Neural cell (in vitro differentiated cells): ENCODE measurements at regions not wholly inside any gene's neighbourhood (a gene's known extent, or its start where the extent isn't known, plus 50 kb on each side); places are given as distances from the start of the nearest gene placed in this dataset.

Source experiments
- CTCF ChIP-seq: fragments of 450-650 bp; IDR thresholded peaks from 2 replicates; pipeline ENCODE4 v1.5.1; 2014; ENCODE audit warnings: antibody characterized with exemption, mild to moderate bottlenecking, moderate library complexity; ENCODE audit not compliant: poor library complexity, severe bottlenecking
- EZH2 ChIP-seq: fragments of 200-600, 300-800 bp; shearing (Covaris generic), sonication (generic); IDR thresholded peaks from 2 replicates; pipeline ENCODE4 v1.6.1; 2014; ENCODE audit warnings: antibody characterized with exemption, low read length, borderline replicate concordance, mild to moderate bottlenecking; ENCODE audit not compliant: insufficient read depth, poor library complexity, severe bottlenecking
- POLR2AphosphoS5 ChIP-seq: IDR thresholded peaks from 2 replicates; pipeline ENCODE4 v1.6.1; 2012
- RAD21 ChIP-seq: fragments of 450-650 bp; conservative IDR thresholded peaks from 2 replicates; pipeline ENCODE4 v1.6.1; 2014; ENCODE audit warnings: antibody characterized with exemption, mild to moderate bottlenecking, moderate library complexity
- SMC3 ChIP-seq: fragments of 450-650 bp; conservative IDR thresholded peaks from 2 replicates; pipeline ENCODE4 v1.6.1; 2014; ENCODE audit warnings: antibody characterized with exemption, mild to moderate bottlenecking, moderate library complexity; ENCODE audit not compliant: poor library complexity
- TAF1 ChIP-seq: IDR thresholded peaks from 2 replicates; pipeline ENCODE4 v1.6.1; 2012; ENCODE audit warnings: low read depth
- TF ChIP-seq, protein P1 (sequence below): IDR thresholded peaks from 2 replicates; pipeline ENCODE4 v1.6.1; 2012; ENCODE audit warnings: borderline replicate concordance

GRCh38 chr10:57141708-57142107, 780.6 kb upstream of the ZWINT start:
- TF ChIP-seq CTCF (no peak), RAD21 (no peak), POLR2AphosphoS5 (no peak), SMC3 (no peak), TAF1 (no peak), EZH2 (no peak)
- TF ChIP-seq, protein P1, sequence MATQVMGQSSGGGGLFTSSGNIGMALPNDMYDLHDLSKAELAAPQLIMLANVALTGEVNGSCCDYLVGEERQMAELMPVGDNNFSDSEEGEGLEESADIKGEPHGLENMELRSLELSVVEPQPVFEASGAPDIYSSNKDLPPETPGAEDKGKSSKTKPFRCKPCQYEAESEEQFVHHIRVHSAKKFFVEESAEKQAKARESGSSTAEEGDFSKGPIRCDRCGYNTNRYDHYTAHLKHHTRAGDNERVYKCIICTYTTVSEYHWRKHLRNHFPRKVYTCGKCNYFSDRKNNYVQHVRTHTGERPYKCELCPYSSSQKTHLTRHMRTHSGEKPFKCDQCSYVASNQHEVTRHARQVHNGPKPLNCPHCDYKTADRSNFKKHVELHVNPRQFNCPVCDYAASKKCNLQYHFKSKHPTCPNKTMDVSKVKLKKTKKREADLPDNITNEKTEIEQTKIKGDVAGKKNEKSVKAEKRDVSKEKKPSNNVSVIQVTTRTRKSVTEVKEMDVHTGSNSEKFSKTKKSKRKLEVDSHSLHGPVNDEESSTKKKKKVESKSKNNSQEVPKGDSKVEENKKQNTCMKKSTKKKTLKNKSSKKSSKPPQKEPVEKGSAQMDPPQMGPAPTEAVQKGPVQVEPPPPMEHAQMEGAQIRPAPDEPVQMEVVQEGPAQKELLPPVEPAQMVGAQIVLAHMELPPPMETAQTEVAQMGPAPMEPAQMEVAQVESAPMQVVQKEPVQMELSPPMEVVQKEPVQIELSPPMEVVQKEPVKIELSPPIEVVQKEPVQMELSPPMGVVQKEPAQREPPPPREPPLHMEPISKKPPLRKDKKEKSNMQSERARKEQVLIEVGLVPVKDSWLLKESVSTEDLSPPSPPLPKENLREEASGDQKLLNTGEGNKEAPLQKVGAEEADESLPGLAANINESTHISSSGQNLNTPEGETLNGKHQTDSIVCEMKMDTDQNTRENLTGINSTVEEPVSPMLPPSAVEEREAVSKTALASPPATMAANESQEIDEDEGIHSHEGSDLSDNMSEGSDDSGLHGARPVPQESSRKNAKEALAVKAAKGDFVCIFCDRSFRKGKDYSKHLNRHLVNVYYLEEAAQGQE = no peak
